GM10248 (cell line): ENCODE measurements at regions not wholly inside any gene's neighbourhood (a gene's known extent, or its start where the extent isn't known, plus 50 kb on each side); places are given as distances from the start of the nearest gene placed in this dataset.

Experiments used
- CTCF ChIA-PET: fragments of 300-600 bp; sonication (Branson Sonifier 250); formaldehyde crosslinking; extraction: SDS; loops from one replicate; lab custom pipeline; 2021; ENCODE audit warnings: antibody characterized with exemption; lab: Yijun Ruan, JAX
- POLR2A ChIA-PET: fragments of 350-650 bp; sonication (Branson Sonifier 250); formaldehyde crosslinking; extraction: SDS; loops from one replicate; lab custom pipeline; 2020; ENCODE audit warnings: antibody characterized with exemption; lab: Yijun Ruan, JAX
- DNase-seq: peaks from one replicate; pipeline ENCODE4 v3.0.0; 2012; ENCODE audit errors: extremely low spot score
- CTCF ChIP-seq: IDR thresholded peaks from 2 replicates; pipeline ENCODE4 v1.5.1; 2012; ENCODE audit warnings: mild to moderate bottlenecking, low read depth; ENCODE audit errors: extremely low read depth, missing control alignments, control extremely low read depth

DNA sequence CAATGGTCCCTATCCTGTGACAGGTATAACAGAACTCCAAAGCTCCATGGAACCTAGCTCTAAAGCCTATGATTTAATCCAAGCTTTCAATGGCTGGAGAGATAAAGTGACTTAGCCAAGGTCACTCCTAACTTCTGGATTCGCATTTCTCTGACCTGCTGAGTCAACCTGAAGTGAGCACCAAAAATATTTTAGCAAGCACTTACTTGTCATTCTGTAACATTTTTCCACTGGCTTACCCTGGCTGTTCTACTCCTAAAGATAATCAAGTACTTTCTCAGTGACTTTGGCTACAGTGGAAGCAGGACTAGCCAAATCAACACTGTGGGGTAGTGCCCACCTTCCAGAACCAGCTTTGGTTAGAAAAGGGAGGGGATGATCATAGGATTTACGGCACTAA is 188.3 kb downstream of the OGFRL1 start:
- no peak for TF ChIP-seq CTCF
- no peak for DNase-seq
- POLR2A ChIA-PET: no interaction called here
- CTCF ChIA-PET: interaction anchor here (1.2 kb wide), 1 partner anchor 16 kb away, joined by 4 read pairs; no protein-coding TSS in a partner anchor

- ChIA-PET CTCF (interaction anchor here (1.0 kb wide), 1 partner anchor 46 kb away, joined by 3 read pairs; no protein-coding TSS in a partner anchor), POLR2A (no interaction called here)
- DNase-seq: no peak
- no peak for TF ChIP-seq CTCF
These were observed 190.4 kb downstream of the OGFRL1 start for GRCh38 chr6:71478834-71479541.

DNA sequence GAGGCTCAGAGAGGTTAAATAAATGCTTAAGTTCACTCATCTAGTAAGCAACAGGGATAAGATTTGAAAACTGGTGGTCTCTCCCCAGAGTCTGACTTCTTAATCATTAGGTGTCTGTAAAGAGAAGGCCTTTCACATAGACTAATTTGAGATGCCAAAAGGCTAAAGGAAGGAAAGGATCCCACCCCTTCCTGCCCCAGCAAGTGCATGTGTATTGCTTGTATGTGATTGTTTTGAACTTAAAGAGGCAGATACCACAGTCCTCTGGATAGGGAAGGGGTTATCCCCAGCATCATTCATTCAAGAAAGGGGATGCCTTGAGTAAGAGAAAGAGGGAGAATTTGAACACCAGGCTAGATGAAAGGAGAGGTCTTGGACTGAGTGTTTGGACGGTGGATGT is 192.0 kb downstream of the OGFRL1 start:
- ChIA-PET POLR2A (no interaction called here), CTCF (no interaction called here)
- TF ChIP-seq CTCF: no peak
- DNase-seq: no peak

DNA sequence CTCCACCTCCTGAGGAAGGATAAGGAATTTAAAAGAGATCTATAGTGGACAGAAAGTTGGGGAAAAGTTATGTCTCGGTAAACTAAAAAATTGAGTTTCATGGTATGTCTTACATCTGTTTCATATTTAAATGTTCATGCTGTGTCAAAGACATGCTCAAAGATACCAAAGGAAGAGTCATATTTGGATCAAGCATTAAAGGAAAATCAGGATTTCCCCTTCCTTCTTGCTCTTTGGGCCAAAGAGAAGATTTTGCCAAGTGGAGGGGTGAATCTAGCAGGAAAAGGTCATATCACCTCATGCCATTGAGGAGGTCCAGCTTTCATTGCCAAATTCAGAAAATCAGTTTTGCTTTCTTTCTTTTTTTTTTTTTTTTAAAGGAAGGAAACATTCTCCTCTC is 192.4 kb downstream of the OGFRL1 start:
- no peak for DNase-seq
- ChIA-PET POLR2A (no interaction called here), CTCF (interaction anchor here (1.0 to 1.6 kb wide), 2 partner anchors 10 to 13 kb away, joined by 3 read pairs; no protein-coding TSS in a partner anchor)
- TF ChIP-seq CTCF: no peak

DNA sequence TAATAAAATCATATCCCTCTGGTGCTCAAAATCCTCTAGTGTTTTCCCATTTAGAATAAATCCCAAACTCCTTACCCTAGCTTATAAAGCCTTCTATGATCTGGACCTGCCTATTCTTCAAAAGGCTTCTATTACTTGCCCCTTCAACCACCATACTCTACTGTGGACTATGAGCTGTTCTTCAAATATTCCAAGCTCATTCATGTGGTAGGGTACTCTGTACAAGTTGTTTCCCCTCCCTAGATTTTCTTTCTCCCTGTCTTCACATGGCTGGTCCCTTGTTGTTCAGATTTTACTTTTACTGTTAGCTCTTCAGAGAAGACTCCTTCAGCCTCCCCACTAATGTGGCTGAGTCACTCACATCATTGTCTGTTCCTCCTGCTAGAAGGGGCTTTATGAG is 193.2 kb downstream of the OGFRL1 start:
- TF ChIP-seq CTCF: no peak
- CTCF ChIA-PET: interaction anchor here (1.0 to 2.0 kb wide), 4 partner anchors 9 to 99 kb away, joined by 3 to 5 read pairs (median 3); no protein-coding TSS in a partner anchor
- no peak for DNase-seq
- POLR2A ChIA-PET: no interaction called here

DNA sequence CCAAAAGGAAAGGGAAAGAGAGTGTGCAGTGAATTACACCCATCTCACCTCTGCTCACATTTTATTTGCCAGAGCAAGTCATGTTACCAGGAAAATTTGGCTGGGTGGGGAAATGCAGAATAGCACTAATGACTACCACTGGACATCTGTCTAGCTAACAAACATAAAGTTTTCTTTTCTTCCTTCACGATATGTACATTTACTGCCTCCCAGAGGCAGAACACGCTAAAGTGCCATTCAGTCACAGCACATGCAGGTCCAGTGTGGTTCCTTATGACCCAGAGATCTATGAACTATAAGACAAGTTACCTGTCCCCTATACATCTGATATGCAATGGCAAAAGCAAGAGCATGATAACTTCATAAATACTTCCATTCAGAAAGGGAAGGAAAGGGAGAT is 194.1 kb downstream of the OGFRL1 start:
- CTCF ChIA-PET: interaction anchor here (0.9 to 2.0 kb wide), 5 partner anchors 8 to 109 kb away, joined by 3 to 5 read pairs (median 3); no protein-coding TSS in a partner anchor
- no peak for DNase-seq
- TF ChIP-seq CTCF: no peak
- POLR2A ChIA-PET: no interaction called here
